ENCODE measurements at regions not wholly inside any gene's neighbourhood (a gene's known extent, or its start where the extent isn't known, plus 50 kb on each side); places are given as distances from the start of the nearest gene placed in this dataset.

GRCh38 chr10:21431799-21432198 lies 93.7 kb downstream of the SKIDA1 start:
- TF ChIP-seq CTCF (IDR thresholded peaks at IDR 0.05; ENCODE audit: low read depth, low read length): no peak
- no peak for TF ChIP-seq EZH2phosphoT487 (IDR thresholded peaks at IDR 0.05; ENCODE audit: low read depth)

All from OCI-LY3 (cell line).